Calu3 (cell line): ENCODE measurements at regions not wholly inside any gene's neighbourhood (a gene's known extent, or its start where the extent isn't known, plus 50 kb on each side); places are given as distances from the start of the nearest gene placed in this dataset.

ENCODE experiments used
- BruUV-seq: library from RNA; stranded (reverse); fragments of 400-500 nt; replicated peaks from 2 replicates; lab custom pipeline; 2021; lab: Mats Ljungman, UMichigan
- CTCF ChIA-PET: fragments of 300-600 bp; sonication (Branson Sonifier 250); formaldehyde crosslinking; loops from one replicate; lab custom pipeline; 2022; ENCODE audit warnings: antibody characterized with exemption; lab: Charles Lee
- DNase-seq: peaks from one replicate; pipeline ENCODE4 v3.0.0; 2022
- H3K27ac Mint-ChIP-seq: one replicate; pipeline ENCODE4 v1.8.0; 2022; ENCODE audit warnings: mixed read lengths; ENCODE audit not compliant: unreplicated experiment
- H3K27me3 Mint-ChIP-seq: one replicate; pipeline ENCODE4 v1.8.0; 2022; ENCODE audit warnings: mixed read lengths; ENCODE audit not compliant: unreplicated experiment
- H3K36me3 Mint-ChIP-seq: one replicate; pipeline ENCODE4 v1.8.0; 2022; ENCODE audit warnings: mild to moderate bottlenecking, moderate library complexity, mixed read lengths; ENCODE audit not compliant: insufficient read depth, unreplicated experiment
- H3K4me1 Mint-ChIP-seq: one replicate; pipeline ENCODE4 v1.8.0; 2022; ENCODE audit warnings: mild to moderate bottlenecking, low read depth, mixed read lengths; ENCODE audit not compliant: unreplicated experiment
- H3K4me3 Mint-ChIP-seq: one replicate; pipeline ENCODE4 v1.8.0; 2022; ENCODE audit warnings: mild to moderate bottlenecking, low read depth, moderate library complexity, mixed read lengths; ENCODE audit not compliant: unreplicated experiment
- H3K9me3 Mint-ChIP-seq: one replicate; pipeline ENCODE4 v1.8.0; 2022; ENCODE audit warnings: low read depth, mixed read lengths; ENCODE audit not compliant: unreplicated experiment
- intact Hi-C: fragments of 100-400 bp; cut with micrococcal nuclease; formaldehyde crosslinking; loops from one replicate; pipeline ENCODE4 v1.10.0; 2022; ENCODE audit not compliant: unreplicated experiment
- TF ChIP-seq, protein P1 (sequence below): fragments of 200-600 bp; IDR thresholded peaks from one replicate; pipeline ENCODE4 v1.8.0; 2022; ENCODE audit warnings: antibody characterized with exemption; ENCODE audit not compliant: unreplicated experiment

GRCh38 chr13:65011378-65011777, 2218.8 kb downstream of the PCDH9 start:
- H3K27me3 Mint-ChIP-seq: no peaks in the 10 kb centered on the region
- no peaks in the 10 kb centered on the region for H3K36me3 Mint-ChIP-seq
- CTCF ChIA-PET: no interaction called here
- BruUV-seq: no TSS peak
- no peaks in the 10 kb centered on the region for H3K4me1 Mint-ChIP-seq
- intact Hi-C loops: no loop called here
- TF ChIP-seq, protein P1, sequence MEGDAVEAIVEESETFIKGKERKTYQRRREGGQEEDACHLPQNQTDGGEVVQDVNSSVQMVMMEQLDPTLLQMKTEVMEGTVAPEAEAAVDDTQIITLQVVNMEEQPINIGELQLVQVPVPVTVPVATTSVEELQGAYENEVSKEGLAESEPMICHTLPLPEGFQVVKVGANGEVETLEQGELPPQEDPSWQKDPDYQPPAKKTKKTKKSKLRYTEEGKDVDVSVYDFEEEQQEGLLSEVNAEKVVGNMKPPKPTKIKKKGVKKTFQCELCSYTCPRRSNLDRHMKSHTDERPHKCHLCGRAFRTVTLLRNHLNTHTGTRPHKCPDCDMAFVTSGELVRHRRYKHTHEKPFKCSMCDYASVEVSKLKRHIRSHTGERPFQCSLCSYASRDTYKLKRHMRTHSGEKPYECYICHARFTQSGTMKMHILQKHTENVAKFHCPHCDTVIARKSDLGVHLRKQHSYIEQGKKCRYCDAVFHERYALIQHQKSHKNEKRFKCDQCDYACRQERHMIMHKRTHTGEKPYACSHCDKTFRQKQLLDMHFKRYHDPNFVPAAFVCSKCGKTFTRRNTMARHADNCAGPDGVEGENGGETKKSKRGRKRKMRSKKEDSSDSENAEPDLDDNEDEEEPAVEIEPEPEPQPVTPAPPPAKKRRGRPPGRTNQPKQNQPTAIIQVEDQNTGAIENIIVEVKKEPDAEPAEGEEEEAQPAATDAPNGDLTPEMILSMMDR: no peak
- DNase-seq: no peak
- no peaks in the 10 kb centered on the region for H3K9me3 Mint-ChIP-seq
- H3K4me3 Mint-ChIP-seq: no peak overlapping the region
- no peak overlapping the region for H3K27ac Mint-ChIP-seq

- Mint-ChIP-seq H3K27ac (no peak overlapping the region), H3K4me1 (no peaks in the 10 kb centered on the region), H3K4me3 (no peak overlapping the region), H3K36me3 (no peaks in the 10 kb centered on the region), H3K27me3 (no peaks in the 10 kb centered on the region), H3K9me3 (no peaks in the 10 kb centered on the region)
- intact Hi-C loops: no loop called here
- TF ChIP-seq, protein P1: no peak
- CTCF ChIA-PET: no interaction called here
- DNase-seq: no peak
- no TSS peak for BruUV-seq
These were observed 2232.7 kb downstream of the PCDH9 start for GRCh38 chr13:64997438-64997837.

DNA sequence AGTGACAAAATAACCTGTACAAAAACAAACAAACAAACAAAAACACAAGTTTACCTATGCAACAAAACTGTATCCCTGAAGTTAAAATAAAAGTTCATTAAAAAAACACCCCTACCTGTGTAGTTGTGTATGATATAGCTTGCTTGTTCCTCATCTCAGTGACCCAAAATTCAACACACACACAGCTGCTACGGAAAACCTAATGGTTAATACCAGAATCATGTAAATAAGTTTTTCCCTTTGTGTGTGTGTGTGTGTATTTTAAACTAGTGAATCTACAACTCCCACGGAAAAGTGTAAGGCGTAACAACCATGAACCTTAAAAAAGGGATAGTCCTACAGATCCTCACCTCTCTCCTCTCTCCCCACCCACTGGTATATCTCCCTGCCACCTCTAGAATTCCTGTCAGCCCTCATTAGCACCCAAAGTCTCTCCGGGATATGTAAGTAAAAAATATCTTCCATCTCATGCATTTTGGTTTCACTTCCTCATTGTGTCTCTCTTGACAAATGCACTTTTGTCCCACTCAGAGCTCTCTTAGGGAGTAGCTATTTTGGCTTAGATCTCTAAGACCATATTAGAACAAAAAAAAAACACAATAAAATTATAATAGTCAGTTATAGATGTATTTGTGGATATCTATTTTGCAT, 2236.5 kb downstream of the PCDH9 start:
- no peaks in the 10 kb centered on the region for H3K36me3 Mint-ChIP-seq
- TF ChIP-seq, protein P1: no peak
- H3K9me3 Mint-ChIP-seq: no peaks in the 10 kb centered on the region
- intact Hi-C loops: no loop called here
- no peak overlapping the region for H3K4me3 Mint-ChIP-seq
- CTCF ChIA-PET: no interaction called here
- DNase-seq: no peak
- H3K27ac Mint-ChIP-seq: no peak overlapping the region
- no TSS peak for BruUV-seq
- no peaks in the 10 kb centered on the region for H3K27me3 Mint-ChIP-seq
- H3K4me1 Mint-ChIP-seq: no peaks in the 10 kb centered on the region

- TF ChIP-seq, protein P1: no peak
- BruUV-seq: no TSS peak
- DNase-seq: no peak
- no peaks in the 10 kb centered on the region for H3K36me3 Mint-ChIP-seq
- H3K27ac Mint-ChIP-seq: no peak overlapping the region
- H3K4me3 Mint-ChIP-seq: no peak overlapping the region
- H3K27me3 Mint-ChIP-seq: no peaks in the 10 kb centered on the region
- no peaks in the 10 kb centered on the region for H3K4me1 Mint-ChIP-seq
- CTCF ChIA-PET: no interaction called here
- intact Hi-C loops: no loop called here
- H3K9me3 Mint-ChIP-seq: no peaks in the 10 kb centered on the region
These were observed 2237.8 kb downstream of the PCDH9 start for GRCh38 chr13:64992314-64992713.
